AG10803 (cell line): ENCODE measurements at regions not wholly inside any gene's neighbourhood (a gene's known extent, or its start where the extent isn't known, plus 50 kb on each side); places are given as distances from the start of the nearest gene placed in this dataset.

Experiments
- DNase-seq: peaks from one replicate; pipeline ENCODE4 v3.0.0; 2010; ENCODE audit warnings: low read depth
- H3K4me3 ChIP-seq: 2 replicates; pipeline ENCODE4 v1.5.1; 2011; ENCODE audit warnings: mild to moderate bottlenecking, low read length, control low read depth
- TF ChIP-seq, protein P1 (sequence below): conservative IDR thresholded peaks from 2 replicates; pipeline ENCODE4 v1.5.1; 2011; ENCODE audit warnings: mild to moderate bottlenecking, low read length, control low read depth, inconsistent platforms

DNA sequence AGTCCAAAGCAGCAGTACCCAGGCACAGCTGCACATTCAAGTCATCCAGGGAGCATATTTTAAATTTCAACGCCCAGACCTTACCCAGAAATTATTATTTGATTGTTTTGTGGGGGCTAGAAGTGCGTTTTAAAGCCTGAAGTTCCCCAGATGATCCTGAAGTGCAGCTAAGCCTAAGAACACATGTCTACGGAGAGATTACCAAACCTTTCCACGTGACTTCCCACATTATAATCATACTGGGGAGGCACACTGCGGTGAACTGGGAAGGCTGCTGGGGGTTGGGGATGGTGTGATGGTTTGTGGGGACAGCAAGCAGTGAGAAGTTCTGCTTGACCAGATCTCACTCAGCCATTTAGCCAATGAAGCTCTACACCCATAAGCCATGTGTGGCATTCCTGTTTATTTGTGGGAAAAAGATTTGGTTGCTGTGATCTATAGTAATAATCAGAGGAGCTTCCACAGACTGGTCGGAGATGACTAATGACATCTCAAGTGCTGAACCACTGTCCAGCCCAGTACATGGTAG is 93.4 kb upstream of the CDH6 start:
- TF ChIP-seq, protein P1, sequence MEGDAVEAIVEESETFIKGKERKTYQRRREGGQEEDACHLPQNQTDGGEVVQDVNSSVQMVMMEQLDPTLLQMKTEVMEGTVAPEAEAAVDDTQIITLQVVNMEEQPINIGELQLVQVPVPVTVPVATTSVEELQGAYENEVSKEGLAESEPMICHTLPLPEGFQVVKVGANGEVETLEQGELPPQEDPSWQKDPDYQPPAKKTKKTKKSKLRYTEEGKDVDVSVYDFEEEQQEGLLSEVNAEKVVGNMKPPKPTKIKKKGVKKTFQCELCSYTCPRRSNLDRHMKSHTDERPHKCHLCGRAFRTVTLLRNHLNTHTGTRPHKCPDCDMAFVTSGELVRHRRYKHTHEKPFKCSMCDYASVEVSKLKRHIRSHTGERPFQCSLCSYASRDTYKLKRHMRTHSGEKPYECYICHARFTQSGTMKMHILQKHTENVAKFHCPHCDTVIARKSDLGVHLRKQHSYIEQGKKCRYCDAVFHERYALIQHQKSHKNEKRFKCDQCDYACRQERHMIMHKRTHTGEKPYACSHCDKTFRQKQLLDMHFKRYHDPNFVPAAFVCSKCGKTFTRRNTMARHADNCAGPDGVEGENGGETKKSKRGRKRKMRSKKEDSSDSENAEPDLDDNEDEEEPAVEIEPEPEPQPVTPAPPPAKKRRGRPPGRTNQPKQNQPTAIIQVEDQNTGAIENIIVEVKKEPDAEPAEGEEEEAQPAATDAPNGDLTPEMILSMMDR: no peak
- no peak overlapping the region for H3K4me3 ChIP-seq
- no peak for DNase-seq

DNA sequence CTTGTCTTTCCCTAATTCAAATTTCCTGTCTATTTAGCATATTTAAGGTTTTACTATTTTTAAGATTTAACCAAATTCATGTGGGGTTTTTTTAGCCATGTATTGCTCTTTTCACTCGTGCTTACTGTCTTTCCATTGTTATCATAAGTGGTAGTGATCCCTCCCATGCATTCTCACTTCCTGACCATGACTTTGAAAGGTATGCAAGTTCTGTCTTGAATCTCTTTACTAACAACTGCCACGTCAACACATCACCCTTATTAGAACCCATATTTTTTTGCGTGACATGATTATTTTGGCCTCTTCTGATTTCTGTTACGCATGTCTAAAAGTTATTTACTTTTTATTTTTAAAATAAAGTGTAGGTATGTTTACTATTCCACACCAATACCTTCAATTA is 94.7 kb upstream of the CDH6 start:
- no peak for DNase-seq
- TF ChIP-seq, protein P1: no peak
- no peak overlapping the region for H3K4me3 ChIP-seq

DNA sequence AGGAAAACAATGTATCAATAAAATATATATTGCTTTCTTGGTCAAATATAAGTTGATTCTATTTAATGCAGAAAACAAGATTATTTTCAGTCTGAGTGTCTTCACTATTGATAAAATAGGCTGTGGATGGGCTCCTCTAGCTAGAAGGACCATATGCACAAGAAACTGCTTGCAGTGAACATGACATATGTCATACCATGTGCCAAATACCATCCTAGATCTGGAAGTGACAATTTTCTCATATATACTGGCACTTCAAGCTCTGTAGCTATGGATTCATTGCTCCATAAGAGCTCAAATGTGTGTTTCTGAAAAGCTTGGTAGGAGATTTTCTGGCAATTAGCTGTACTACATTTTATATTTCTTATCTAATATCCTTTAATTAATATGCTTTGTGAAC is 95.6 kb upstream of the CDH6 start:
- TF ChIP-seq, protein P1: no peak
- no peak overlapping the region for H3K4me3 ChIP-seq
- DNase-seq: no peak

DNA sequence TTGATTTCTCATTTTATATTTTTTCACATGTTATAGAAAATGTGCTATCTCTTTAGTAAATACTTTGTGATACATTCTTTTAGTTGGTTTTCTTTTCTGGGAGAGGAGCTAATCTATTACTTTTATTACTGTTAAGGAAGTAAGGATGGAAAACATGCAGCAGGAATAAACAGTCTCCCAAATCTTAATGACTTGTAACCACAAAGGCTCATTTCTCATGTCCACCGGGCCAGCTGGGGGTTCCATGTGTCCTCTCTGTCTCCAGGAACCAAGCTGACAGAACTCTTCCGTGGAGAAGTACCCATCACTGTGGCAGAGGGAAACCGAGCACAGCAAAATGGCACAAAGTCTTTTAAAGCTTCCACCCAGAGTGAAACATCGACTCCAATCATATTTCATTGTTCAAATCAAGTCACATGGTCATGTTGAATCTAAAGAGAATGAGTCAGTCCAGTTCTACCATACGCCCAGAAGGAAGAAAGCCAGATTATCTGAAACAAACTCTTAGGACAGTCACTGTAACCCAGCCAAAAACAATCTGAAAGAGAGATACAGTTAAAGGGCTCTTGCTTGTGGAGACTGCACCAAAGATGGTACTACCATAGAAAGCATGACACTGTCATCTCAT is 97.1 kb upstream of the CDH6 start:
- TF ChIP-seq, protein P1: no peak
- peak; percentile 21 for DNase-seq
- no peak overlapping the region for H3K4me3 ChIP-seq

DNA sequence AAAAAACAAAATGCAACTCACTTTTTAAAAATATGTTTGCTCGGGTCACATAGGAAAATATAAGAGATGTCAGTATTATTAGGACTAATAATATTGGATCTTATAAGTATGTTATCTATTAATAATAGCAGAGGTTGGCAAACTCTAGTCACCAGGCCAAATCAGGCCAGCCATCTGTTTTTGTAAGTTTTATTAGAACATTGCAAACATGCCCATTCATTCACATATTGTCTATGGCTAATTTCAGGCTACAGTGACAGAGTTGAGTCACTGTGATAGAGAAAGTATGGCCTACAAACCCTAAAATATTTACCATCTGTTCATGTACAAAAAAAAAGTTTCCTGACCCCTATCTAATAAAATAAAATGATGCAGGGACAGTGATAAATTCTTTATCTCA is 97.7 kb upstream of the CDH6 start:
- H3K4me3 ChIP-seq: no peak overlapping the region
- DNase-seq: no peak
- TF ChIP-seq, protein P1: no peak

DNA sequence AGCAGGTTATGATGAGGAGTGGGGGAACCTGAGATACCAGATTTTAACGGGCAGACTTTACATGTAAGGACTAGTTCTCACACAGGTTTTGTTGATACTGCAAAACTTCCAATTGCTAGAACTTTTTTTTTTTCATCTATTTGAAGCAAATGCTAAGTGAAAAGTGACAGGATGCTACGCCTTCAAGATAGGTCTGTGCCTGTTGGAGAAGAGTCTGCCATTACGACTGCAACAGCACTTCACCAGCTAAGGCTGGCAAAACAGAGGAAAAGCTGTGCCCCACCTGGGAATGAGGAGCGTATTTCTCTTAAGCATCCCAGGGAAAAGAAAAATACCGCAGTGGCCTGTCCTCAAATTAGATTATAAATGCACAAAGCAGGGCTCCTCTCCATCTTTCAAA is 102.0 kb upstream of the CDH6 start:
- H3K4me3 ChIP-seq: no peak overlapping the region
- no peak for DNase-seq
- TF ChIP-seq, protein P1: no peak

DNA sequence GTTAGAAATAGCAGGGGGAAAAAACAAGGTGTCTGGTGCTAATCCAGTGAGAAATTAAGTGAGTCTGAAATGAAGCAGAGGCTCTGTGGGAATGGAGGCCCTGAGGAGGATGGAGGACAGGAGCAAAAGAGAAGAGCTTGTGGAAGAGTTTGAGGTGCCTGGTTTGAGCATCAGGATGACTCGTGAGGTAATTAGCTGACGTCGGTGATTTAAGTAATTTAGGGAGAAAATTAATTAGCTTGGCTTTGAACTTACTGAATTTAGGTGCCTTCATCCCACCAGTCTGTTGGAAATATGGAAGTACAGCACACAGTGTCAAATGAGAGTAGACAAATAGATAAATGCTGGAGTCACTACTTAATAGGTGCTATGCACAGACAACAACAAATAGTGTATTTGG is 103.0 kb upstream of the CDH6 start:
- TF ChIP-seq, protein P1: no peak
- no peak for DNase-seq
- H3K4me3 ChIP-seq: no peak overlapping the region
